GM21576 (cell line): ENCODE measurements at regions not wholly inside any gene's neighbourhood (a gene's known extent, or its start where the extent isn't known, plus 50 kb on each side); places are given as distances from the start of the nearest gene placed in this dataset.
"Not testable (repeated sequence)": the region's sequence is repeated elsewhere in the genome, so short reads cannot be mapped to it uniquely, and the experiment has no call there.

Experiments
- ATAC-seq: cut with Tn5 transposase; IDR thresholded peaks from one replicate; pipeline ENCODE4 v1.9.1; 2021; ENCODE audit warnings: mild to moderate bottlenecking, moderate library complexity; ENCODE audit not compliant: unreplicated experiment

DNA sequence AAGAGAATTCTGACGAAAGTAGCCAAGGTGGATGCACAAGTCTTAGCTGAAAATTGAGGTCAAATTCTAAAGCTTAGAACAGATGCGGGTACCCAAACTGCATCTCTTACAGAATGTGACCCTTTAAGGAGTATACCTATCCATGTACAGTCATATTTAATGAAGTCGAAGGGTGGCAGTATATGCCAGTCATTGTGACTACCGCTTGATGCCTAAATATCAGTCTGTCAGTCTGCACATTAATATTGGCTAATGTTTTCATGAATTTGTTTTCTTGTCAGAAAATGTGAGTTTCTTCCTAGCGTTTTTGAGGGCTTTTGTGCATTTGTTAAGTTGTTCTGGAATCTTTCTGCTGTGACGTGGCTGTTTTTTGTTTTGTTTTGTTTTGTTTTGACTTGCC is 264.5 kb upstream of the ELAVL2 start:
- ATAC-seq, result no peak

DNA sequence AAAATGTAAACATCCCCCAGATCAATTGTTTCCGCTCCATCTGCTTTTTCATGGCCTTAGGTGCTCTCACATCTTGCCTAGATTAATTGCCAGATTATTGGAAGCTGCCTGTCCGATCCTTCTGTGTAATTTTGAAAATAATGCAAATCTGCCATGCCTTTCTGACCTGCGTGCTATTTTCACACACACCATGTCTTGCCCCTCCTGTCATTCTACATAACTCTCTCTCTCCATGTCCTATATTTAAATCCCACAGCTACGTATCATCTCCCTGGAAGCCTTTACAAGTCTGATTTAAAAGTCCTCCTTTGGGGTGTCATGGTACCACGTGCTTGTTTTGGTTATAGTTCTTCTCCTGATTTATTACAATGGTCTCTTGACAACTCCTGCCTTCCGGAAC is 247.6 kb upstream of the ELAVL2 start:
- no peak for ATAC-seq

DNA sequence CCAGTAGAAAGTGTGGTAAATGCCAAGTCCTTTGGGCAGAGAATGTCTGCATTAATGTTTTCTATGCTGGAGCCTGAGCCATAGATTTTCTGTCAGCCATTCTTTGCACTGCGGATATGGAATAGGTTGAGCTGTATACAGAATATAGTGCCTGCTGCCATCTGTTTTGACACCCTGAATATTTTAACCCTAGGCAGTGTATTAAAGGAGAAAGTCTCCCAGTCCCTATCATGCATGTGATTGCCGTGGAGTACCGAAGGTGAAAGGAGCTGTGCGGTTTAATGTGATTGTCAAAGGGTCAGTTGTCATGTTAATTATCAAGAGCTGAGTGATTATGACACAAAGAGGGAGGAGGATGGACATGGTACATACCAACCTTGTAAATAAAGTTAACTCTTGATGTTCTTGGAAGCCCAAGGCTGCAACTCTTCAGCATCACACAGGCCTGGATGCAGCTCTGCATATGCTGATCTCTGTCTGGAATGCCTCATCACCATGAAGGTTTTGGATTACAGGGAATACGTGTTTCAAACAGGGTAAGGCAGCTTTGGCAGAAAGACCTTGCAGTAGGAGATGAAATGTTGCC is 247.1 kb upstream of the ELAVL2 start:
- no peak for ATAC-seq

DNA sequence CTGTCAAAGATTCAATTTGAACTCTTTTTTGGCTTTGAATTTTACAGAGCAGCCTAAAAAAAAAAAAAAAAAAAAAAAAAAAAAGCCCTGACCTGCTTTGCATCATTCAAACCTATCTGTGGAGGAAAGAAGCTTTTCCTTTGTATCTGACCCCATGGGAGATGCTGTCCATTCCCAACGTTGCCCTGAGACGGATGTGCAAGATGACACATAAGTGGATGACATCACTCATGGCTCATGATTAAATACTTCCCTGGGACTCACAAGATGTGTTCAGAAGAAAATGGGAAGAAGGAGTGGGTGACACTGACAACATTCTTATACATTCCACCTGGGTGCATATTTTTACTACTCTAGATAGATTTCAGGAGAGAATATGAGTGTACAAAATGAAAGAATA is 245.7 kb upstream of the ELAVL2 start:
- no peak for ATAC-seq

DNA sequence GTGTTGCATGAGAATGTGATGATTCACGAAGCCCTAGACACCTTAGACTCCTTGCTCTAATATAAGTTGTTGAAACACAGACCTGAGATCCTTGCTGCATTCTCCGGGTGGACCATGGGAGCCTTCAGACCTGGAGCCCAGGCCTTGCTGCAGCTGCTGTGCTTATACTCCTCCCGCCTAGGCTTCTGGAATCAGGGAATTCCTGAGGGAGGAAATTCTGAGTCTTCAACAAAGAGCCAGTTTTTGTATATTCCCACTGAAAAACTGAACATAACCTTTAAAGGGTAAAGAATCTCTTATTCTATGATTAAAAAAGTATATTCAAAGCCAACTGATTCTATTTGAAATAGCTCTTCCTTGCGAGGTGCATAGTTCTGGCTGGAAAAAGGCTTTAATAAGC is 245.1 kb upstream of the ELAVL2 start:
- ATAC-seq, result no peak

DNA sequence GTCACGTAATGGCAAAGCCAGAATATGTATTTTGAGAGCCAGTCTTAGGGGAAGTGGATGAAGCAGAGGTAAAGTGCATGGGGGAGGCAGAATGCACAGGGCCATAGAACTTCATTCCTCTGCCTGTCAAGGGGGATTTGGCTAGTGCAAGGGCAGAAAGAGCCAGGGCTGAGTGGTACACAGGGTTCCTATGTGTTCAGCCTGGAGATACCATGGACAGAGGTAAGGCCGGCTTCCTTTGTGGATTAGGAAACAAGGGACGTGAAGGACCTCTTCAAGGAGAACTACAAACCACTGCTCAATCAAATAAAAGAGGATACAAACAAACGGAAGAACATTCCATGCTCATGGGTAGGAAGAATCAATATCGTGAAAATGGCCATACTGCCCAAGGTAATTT is 241.1 kb upstream of the ELAVL2 start:
- ATAC-seq, result not testable (repeated sequence)

DNA sequence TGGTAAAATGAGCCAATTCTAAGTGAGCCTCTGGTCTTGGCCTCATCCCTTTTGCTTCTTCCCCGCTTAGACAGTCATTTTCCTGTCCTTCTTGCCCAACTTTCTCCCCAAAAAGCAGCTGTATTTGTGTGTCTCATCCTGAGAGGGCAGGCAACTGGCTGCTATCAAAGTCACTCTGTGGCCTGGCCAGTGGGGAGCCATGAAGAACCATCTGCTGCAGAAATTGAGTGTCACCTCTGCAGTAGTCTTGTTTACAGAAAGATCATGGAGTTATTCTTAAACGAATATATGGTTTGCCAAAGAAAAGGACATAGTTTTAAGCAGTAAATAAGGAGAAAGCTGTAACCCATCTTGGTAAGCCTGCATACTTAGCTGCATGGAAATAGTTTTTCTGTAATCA is 233.6 kb upstream of the ELAVL2 start:
- ATAC-seq, result no peak

DNA sequence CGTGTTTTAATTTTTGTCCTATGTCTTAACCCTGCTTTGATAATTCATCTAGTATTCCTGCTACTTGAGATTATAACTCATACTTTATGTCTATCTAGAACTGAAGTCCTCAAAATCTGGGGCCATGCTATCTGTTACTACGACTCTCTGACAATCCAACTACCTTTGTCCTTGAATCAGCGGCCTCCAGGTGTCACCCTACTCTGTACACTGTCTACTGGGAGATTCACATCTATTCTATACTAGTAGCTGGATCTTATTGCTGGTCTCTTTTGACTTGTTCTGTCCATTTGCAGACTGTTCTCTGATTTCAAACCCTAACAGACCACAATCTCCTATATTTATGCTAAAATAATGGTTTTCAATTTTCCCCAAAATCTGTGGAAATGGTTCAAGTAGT is 225.5 kb upstream of the ELAVL2 start:
- no peak for ATAC-seq

DNA sequence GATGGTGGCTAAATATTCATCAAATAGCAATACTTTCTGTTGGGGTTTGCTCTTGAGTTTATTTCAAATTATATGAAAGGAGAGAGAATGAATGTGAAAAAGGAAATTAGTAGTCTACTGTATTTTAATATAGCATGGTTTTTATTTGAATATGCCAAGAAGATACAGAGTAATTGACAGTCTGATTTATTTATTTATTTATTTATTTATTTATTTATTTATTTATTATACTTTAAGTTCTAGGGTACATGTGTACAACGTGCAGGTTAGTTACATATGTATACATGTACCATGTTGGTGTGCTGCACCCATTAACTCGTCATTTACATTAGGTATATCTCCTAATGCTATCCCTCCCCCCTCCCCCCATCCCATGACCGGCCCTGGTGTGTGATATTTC is 224.2 kb upstream of the ELAVL2 start:
- not testable (repeated sequence) for ATAC-seq

DNA sequence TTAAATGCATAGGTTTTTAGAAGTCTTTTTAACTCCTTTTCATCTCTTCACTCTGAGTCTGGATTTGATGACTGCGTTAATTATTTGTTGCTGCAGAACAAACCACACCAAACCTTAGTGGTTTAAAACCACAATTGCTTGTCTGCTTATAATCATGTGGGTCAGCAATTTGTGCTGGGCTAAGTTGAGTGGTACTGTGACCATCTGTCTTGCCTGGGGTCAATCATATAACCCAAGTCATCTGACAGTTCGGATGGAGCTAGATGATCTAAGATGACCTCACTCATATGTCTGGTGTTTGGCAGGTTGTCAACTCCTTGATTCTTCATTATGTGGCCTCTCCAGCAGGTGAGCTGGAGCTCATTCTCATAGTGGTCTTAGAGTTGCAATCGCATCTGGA is 219.1 kb upstream of the ELAVL2 start:
- ATAC-seq, result no peak

DNA sequence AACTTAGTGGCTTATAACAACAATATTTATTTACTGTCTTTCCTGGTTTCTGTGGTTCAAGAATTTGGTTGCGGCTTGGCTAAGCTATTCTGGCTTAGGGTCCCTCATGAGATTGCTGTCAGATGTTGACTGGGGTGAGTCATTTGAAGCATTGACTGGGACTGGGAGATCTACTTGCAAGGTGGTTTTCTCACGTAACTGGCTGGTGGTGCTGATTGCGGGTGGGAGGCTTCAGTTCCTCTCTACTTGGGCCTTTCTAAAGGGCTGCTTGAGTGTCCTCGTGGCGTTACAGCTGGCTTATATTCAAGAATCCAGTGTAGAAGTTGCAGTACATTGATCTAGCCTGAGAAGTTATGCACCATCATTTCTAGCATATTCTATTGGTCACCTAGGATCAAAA is 218.5 kb upstream of the ELAVL2 start:
- no peak for ATAC-seq

DNA sequence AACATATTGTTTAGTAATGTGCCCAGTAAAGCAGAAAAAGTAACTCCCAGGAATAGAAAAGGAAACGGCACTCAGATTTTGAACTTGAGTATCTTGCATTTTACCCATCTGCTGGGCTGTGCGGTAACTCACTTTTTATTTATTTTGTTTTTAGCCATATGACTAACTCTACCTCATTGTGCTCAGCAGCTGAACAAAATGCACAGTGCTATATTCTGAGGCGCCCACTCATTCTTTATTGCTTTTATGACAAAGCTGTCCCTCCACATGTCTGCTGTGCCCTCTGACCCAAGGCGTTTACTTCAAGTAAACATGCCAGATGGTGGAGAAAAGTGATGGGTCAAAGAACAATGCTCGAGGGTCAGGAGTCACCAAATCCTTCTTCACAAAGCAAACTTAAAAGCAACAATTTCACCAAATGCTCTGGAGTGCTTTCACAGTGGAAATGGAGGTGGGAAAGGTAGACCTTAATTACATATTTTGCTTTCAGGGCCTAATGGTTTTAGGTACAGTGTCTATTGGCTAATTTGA is 215.2 kb upstream of the ELAVL2 start:
- ATAC-seq, result no peak

DNA sequence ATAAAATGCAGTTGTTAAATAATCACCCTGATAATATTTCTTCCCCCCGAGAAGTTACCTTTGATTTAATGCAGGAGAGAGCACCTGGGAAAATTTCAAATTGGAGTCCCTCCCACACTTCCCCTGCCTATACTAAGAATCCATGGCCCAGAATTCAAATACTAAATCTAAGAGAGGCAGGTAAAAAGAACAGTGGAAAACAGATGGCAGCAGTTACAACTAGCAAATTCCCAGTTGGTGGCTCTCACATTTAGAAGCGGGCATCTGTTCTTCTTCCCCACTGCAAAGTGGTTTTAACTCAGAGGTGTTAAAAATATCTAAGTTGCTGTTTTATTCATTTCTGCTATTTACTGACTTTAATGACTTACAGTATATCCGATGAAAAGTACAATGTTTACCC is 210.4 kb upstream of the ELAVL2 start:
- no peak for ATAC-seq

DNA sequence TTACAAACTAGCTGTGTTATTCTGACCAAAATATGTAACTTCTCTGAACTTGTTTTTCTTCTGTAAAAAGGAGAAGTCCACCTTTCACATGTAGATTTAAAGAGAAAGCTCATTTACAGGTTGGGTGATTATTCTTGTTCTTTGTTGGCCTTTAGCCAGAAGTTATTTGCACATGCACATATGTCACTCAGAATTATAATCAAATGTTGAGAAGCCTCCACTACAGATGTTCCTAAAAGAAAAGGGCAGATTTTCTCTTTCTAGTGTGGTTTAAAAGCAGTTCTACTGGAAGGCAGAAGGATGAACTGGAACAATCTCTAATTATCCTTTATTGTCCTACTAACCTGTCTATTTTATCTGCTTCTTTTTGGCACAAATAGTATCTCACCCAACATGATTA is 209.8 kb upstream of the ELAVL2 start:
- no peak for ATAC-seq

DNA sequence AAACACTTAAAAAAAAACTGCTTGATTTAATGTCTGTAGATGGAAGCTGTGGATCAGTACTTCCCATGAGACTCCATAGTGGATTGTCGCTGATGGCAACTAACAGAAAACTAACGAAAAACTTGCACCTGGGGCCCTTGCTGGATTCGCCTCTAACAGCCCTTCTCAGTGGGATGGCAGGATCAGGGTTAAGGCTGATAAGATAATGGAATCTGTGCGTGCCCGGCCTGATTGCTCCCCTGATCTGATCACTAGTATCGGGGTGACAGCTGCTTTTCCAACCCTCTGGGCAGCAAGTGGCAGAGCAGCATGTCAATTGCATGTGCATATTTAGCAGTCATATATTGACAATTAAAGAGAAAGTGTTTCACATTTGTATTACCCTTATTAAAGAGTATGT is 185.8 kb upstream of the ELAVL2 start:
- no peak for ATAC-seq

DNA sequence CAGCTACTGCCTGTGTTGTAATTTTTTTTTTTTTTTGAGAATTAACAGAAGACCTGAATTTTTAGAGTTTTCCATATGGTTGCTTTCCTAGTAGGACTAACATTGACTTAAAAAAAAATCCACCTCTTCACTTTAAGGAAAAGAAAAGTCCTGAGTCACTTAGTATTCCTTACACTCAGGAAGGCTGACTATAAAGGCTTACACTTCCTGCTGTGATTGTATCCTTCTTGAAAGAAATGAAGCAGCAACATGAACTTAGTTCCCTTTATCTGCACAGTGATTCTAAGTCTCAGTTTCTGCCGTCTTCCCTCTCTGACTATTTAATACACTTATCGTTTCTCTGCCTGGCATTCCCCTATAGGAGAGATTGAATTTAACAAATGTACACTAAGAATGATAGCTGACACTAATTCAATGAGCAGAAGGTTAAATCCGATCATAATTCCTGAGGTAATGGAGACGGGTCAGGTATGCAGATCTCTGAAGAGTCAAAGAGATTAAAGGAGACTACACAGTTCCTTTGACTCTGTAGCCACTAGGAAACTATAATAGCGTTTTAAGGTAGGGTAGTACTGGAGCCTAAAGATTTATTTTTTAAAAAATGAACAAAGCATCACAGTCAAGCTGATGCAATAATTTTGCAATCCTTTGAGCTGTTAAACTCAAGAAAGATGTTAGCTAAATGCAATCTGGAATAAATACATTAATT is 185.1 kb upstream of the ELAVL2 start:
- ATAC-seq, result no peak

DNA sequence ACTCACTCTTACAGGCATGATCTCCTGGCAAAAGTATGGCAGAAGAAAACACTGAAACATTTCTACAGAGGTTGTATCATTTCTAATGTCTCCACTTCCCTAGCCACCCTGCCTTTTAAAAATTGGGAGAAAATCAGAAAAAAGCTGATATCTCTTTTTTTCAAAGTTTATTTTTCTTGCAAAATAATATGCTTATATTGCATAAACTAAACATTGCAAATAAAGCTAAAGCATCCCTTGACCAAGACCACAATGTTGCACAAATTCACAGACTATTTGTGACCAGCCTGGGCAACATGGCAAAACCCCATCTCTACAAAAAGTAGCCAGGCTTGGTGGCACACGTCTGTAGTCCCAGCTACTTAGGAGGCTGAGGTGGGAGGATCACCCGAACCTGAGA is 183.3 kb upstream of the ELAVL2 start:
- ATAC-seq, result no peak

DNA sequence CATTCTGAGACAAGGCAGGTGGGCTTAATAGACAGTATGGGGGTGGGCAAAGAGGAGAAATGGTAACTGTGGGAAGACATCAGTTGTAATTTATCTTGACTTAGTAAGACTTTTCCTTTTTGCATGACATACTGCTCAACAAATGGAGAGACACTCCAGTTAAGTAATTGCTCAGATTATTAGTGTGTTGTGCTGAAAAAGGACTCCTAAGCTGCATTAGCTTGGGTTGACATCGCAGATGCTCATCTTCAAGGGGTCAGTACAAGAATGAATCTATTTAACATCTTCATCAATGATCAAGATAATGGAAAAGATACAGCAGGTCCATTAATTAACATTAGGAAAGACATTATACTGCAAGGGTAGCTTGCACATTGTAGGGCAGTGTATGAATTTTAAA is 181.1 kb upstream of the ELAVL2 start:
- ATAC-seq, result no peak

DNA sequence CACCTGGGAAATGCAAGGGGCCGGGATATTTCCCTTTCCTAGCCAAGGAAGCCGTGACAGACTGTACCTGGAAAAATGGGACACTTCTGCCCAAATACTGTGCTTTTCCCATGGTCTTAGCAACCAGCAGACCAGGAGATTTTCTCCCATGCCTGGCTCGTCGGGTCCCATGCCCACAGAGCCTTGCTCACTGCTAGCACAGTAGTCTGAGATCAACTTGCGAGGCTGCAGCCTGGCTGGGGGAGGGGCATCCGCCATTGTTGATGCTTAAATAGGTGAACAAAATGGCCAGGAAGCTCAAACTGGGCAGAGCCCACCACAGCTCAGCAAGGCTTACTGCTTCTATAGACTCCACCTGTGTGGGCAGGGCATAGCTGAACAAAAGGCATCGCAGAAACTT is 165.8 kb upstream of the ELAVL2 start:
- not testable (repeated sequence) for ATAC-seq

DNA sequence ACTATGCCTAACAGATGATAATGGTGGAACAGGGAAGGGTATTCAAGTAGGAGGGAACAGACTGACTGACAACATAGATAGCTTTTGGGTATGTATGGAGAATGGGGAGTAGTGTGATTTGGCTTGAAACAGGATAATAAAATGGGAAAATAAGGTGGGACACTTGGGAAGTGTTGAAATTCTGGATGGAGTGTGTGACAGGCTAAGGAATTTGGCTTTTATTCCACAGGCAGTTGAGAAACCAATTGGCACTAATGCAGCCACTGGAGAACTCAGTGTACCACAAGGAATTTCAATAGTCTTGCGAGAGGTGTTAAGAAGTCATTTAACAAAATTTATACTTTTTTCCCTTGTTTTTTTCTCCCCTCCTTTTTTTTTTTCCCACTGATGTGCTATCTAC is 153.5 kb upstream of the ELAVL2 start:
- no peak for ATAC-seq

DNA sequence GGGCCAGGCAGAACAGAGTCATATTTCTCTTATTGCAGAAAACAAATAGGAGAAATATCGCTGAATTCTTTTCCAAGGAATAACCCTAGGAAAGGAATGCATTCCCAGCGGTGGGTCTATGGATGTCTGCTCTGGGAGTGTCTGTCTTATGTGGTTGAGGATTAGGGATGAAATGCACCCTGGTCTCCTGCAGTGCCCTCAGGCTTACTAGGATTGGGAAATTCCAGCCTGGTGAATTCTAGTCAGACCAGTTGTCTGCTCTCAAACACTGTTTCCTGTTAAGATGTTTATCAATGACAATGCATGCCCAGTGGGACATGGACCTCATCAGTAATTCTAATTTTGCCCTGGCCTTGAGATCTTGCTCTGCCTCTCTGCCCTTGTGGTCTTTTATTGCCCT is 136.1 kb upstream of the ELAVL2 start:
- ATAC-seq, result no peak

DNA sequence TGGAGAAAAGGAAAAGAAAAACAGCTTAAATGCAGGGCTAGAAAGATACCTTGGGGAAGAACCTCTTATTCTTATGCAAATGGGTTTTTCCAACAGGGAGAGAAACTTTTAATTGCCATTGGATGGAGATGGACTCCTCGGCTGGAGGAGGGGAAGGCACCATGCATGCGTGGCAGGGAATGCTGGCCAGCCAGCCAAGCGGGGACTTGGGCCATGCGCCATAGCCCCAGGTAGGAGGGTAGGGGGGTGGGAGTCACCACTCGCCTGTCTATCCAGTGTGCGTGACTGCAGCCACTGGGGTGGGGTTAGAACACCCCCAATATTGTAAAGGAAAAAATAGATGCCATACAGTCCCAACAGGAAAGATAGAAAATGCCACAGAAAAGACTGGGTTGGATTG is 119.9 kb upstream of the ELAVL2 start:
- no peak for ATAC-seq

DNA sequence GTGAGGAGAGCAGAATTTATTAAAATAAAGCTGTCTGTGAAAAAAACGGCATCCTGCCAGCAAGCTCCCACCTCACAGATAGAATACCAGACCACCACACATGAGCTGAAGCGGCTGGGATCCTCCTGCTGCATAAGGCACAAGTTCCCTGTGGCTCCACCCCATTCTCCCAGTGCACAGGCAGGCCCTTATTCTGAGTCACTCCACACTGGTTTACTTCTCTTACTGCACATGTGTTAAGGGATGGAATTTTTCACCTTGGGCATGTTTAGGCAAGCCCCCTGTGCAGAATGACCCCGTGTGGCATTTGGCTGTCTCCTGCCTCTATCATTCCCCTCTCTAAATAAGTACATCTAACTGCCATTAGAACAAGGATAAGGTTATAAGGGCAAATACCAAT is 115.0 kb upstream of the ELAVL2 start:
- ATAC-seq, result no peak
